ENCODE measurements at regions not wholly inside any gene's neighbourhood (a gene's known extent, or its start where the extent isn't known, plus 50 kb on each side); places are given as distances from the start of the nearest gene placed in this dataset.
"Not testable (repeated sequence)": the region's sequence is repeated elsewhere in the genome, so short reads cannot be mapped to it uniquely, and the experiment has no call there.

GRCh38 chr12:8375122-8375521 is 80.6 kb upstream of the CLEC6A start:
- not testable (repeated sequence) for TF ChIP-seq CTCF (IDR thresholded peaks at IDR 0.05; ENCODE audit: insufficient read depth, low read length, poor library complexity, severe bottlenecking); EZH2phosphoT487 (conservative IDR thresholded peaks at IDR 0.05; ENCODE audit: low read length)
